ENCODE measurements at regions not wholly inside any gene's neighbourhood (a gene's known extent, or its start where the extent isn't known, plus 50 kb on each side); places are given as distances from the start of the nearest gene placed in this dataset.

GRCh38 chr20:51119914-51120313, 97.0 kb upstream of the KCNG1 start:
- H3K79me2 ChIP-seq (ENCODE audit: insufficient read depth): no peaks in the 10 kb centered on the region
- no peaks in the 10 kb centered on the region for H3K36me3 ChIP-seq (replicated peaks in 1 of 2; ENCODE audit: control insufficient read depth in 1 of 2, insufficient read depth in 2 of 2, low read length in 1 of 2)
- no peak for DNase-seq
- H3K4me3 ChIP-seq (ENCODE audit: low read depth in 2 of 2, low read length in 1 of 2): no peak overlapping the region
- H2AFZ ChIP-seq (ENCODE audit: low read depth): no peak overlapping the region
- ChIA-PET CTCF (interaction anchor here (1.4 to 1.9 kb wide), 3 partner anchors 9 to 105 kb away, joined by 3 to 6 read pairs (median 4); no protein-coding TSS in a partner anchor), POLR2A (no interaction called here)
- WGBS (ENCODE audit: low lambda C conversion rate): 85% methylated on average over 3 of the region's 3 CpGs
- H3K9me3 ChIP-seq: no peaks in the 10 kb centered on the region
- H3F3A ChIP-seq (replicated peaks; ENCODE audit: insufficient read depth): no peaks in the 10 kb centered on the region
- no peak for TF ChIP-seq CHD2 (IDR thresholded peaks at IDR 0.05; ENCODE audit: low read length, partially characterized antibody)
- no peak for TF ChIP-seq TCF12 (IDR thresholded peaks at IDR 0.05)
- no peak for TF ChIP-seq FOXJ3 (CRISPR knock-in tag; IDR thresholded peaks at IDR 0.05)
- no peak for TF ChIP-seq FOXM1 (IDR thresholded peaks at IDR 0.05; ENCODE audit: low read depth)
- no peak for TF ChIP-seq ELF1 (IDR thresholded peaks at IDR 0.05)
- TF ChIP-seq RCOR1 (IDR thresholded peaks at IDR 0.05; ENCODE audit: low read length): no peak
- no peak for TF ChIP-seq TAF1 (IDR thresholded peaks at IDR 0.05; ENCODE audit: borderline replicate concordance, low read depth, low read length)
- TF ChIP-seq GABPA (IDR thresholded peaks at IDR 0.05; ENCODE audit: low read depth): no peak
- no peak for TF ChIP-seq CTCF (IDR thresholded peaks at IDR 0.05)
- no peak for TF ChIP-seq GATA2 (CRISPR knock-in tag; IDR thresholded peaks at IDR 0.05)
- TF ChIP-seq EZH2phosphoT487 (IDR thresholded peaks at IDR 0.05; ENCODE audit: borderline replicate concordance, low read depth): no peak
- no peak for TF ChIP-seq NFIC (IDR thresholded peaks at IDR 0.05; ENCODE audit: borderline replicate concordance)
- TF ChIP-seq TEAD4 (IDR thresholded peaks at IDR 0.05; ENCODE audit: borderline replicate concordance, insufficient read depth): no peak
- no peak for TF ChIP-seq RXRA (IDR thresholded peaks at IDR 0.05; ENCODE audit: borderline replicate concordance, low read depth)
- TF ChIP-seq USF1 (IDR thresholded peaks at IDR 0.05; ENCODE audit: borderline replicate concordance, low read depth): no peak
- TF ChIP-seq MEF2A (IDR thresholded peaks at IDR 0.05; ENCODE audit: borderline replicate concordance, low read depth): no peak
- TF ChIP-seq SIN3A (IDR thresholded peaks at IDR 0.05; ENCODE audit: borderline replicate concordance, low read depth, low read length): no peak
- no peak for TF ChIP-seq IRF3 (IDR thresholded peaks at IDR 0.05; ENCODE audit: low read depth, low read length)
- no peak for TF ChIP-seq NRF1 (IDR thresholded peaks at IDR 0.05; ENCODE audit: low read depth, low read length)
- H3K9me2 ChIP-seq: no peaks in the 10 kb centered on the region
- H3K4me2 ChIP-seq: no peak overlapping the region
- H3K27me3 ChIP-seq (ENCODE audit: insufficient read depth): no peaks in the 10 kb centered on the region
- H3K9ac ChIP-seq: no peak overlapping the region
- no peaks in the 10 kb centered on the region for H4K20me1 ChIP-seq (ENCODE audit: insufficient read depth)
- no peak overlapping the region for H3K27ac ChIP-seq (ENCODE audit: low read depth in 2 of 2, low read length in 1 of 2)
- H3K4me1 ChIP-seq (ENCODE audit: control insufficient read depth in 1 of 2, insufficient read depth in 2 of 2, low read depth in 1 of 2, low read length in 1 of 2): peaks cover 10 to 38% of the 10 kb centered on the region in 2 experiments; a peak in 3 of 4 replicates

All from SK-N-SH (cell line).